Stimulated activated CD4-positive, alpha-beta T cell treated with anti-CD3 and anti-CD28 coated beads, Interleukin-2, amount 100 ng/mL, for 24 hours (primary cell): ENCODE measurements at regions not wholly inside any gene's neighbourhood (a gene's known extent, or its start where the extent isn't known, plus 50 kb on each side); places are given as distances from the start of the nearest gene placed in this dataset.
"Not testable (repeated sequence)": the region's sequence is repeated elsewhere in the genome, so short reads cannot be mapped to it uniquely, and the experiment has no call there.

Source experiments
- DNase-seq, 2 donors: peaks; one replicate each; pipeline ENCODE4 v3.0.0-alpha.2; 2020

DNA sequence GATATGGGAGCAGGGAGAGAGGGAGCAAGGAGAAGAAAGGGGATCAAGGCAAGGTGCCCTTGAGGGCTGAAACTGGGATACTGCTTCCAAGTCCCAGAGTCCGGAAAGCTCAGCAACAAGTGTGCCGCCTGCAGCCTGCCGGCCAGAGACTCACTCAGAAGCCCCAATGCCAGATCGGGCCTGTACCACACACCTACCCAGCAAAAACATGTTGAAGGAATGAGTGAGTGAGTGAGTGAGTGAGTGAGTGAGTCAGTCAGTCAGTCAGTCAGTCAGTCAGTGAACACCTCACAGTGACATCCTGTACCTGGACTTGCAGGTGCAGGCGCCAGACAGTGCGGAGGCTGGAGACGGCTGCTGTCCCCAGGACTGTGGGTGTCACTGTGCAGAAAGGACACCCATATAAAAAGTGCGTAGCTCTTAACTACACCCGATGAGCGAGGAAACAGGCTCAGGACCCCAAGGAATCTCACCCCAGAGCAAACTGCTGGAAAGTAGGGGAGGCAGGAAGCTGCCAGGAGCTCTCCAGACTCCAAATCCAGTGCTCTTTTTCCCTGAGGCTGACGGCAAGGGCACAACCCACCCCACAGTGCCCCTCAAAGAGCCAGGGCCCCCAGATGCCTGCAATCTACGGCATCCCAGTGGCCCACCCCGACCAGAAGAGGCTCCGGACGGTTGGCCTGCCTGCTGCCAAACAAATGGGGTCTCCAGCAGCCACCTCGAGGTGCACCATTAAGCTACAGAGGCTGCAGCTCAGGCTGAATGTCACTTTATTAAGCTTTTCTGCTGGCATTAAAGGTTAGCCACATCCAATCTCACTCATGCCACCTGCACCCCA, 261.7 kb downstream of the NPHP4 start:
- DNase-seq = no peak

GRCh38 chr1:5729636-5730145, 262.5 kb downstream of the NPHP4 start:
- DNase-seq = no peak

DNA sequence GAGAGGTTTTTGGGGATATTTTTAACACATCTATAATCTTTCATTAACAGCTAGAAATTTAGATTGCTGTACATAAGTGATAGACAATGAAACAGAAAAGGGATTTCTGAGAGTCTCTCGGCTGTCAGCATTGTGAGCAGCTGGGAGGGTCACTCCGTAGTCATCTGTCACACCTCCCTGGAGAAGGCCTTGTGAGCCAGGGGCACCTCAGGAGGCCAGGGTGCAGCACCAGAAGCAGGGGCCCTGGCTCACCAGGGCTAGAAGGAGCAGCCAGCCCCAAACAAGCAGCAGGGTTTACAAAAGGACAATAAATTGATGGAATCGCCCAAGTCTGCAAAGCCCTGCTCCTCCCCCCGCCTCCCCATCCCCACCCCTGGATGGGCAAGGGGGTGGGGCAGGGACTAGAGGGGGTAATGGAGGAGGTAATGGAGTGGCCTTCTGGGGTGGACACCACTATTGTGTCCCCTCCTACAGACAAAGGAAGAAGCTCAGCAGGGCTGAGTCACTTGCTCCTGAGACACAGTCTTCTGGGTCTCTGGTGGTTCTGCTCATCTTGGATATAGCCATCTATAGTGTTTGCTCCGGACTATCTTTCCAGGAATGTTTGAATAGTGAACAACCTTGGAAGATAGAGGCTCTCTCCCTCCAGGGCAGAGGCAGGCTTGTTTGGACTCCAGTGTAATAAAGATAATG, 263.4 kb downstream of the NPHP4 start:
- DNase-seq = no peak

- DNase-seq = no peak
Measured at GRCh38 chr1:5727871-5728643, 264.2 kb downstream of the NPHP4 start.

GRCh38 chr1:5727191-5727590, 265.0 kb downstream of the NPHP4 start:
- DNase-seq = no peak

DNA sequence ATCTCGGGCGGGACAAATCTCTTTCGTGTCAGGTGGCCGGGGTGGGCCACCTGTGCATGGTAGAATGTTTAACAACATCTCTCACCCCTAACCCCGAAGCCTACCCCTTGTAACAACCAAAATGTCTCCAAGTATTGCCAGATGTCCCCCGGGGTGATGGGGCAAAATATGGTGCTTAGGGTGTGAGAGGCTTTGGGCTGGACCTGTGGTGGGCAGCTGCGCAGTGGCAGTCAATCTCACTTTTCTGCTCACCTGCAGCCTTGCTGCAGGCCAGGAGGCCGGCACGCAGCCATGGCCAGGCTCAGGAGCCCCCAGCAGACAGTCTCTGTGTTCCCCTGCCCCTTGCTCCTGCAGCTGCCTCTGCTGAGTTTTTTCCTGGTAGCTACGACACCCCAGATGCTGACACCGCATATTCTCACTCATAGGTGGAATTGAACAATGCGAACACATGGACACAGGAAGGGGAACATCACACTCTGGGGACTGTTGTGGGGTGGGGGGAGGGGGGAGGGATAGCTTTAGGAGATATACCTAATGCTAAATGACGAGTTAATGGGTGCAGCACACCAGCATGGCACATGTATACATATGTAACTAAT, 265.5 kb downstream of the NPHP4 start:
- not testable (repeated sequence) for DNase-seq

GRCh38 chr1:5725855-5726585, 266.2 kb downstream of the NPHP4 start:
- DNase-seq = no peak

- DNase-seq = no peak
Measured at GRCh38 chr1:5725406-5725805, 266.8 kb downstream of the NPHP4 start.

DNA sequence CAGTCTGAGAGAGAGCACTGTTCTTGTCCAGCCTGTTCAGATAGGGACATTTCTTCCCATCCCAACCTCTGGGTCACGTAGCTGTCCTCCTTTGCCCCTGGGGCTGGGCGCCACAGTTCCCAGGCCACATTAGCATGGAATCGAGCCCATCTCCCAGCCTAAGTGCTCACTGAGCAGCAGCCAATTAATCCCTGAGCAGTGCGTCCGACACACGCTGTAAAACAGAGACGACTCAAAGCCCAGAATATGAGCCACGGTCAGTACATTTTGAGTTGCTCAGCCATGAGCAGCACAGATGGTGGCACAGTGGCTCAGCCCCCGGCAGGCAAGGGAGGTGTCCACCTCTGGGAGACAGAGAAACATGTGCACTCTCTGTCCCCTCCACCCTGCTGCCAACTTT, 267.4 kb downstream of the NPHP4 start:
- no peak for DNase-seq

GRCh38 chr1:5722635-5723164, 269.5 kb downstream of the NPHP4 start:
- no peak for DNase-seq

DNA sequence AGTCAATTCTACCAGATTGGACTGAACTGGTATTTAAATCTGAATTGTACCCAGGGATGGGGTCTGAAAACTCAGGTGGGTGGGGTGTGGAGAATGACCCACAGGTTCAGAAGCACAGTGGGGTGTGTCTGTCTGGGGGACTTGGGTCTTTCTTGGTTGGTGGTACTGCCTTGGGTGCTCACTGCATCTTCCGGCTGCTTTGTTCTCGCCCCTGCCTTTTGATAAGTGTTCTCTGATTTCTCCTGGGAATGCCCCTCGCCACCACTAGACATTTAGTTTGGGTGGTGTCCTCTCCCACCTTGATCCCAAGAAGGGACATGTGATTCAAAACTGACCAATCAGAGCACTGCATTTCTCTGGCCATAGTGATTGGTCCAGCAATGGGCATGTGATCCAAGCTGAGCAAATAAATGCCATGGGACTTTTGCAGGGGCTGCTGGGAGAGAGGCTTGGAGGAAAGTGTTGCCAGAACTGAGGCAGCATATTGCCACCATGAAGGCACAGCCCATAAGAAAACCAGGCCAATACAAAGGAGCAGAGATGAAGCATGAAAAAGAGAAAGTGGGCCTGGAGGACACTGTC, 270.5 kb downstream of the NPHP4 start:
- DNase-seq = no peak

DNA sequence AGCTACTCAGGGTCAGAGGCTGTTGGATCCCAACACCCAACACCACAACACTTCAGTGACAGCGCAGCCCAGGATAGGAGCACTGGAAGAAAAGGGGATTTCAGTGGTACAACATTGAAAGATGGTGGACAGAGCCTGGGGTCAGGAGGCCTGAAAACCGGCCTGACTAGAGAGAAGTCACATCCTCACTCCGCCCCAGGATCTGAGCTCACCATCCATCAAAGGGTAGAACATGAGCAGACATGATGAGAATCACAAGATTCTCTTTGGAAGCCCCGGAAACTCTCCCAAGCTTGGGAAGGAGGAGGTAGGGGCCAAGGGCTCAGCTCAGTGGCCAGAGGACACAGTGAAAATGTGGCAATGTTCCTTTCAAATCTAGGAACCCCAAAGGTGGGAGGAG, 271.3 kb downstream of the NPHP4 start:
- DNase-seq = no peak

DNA sequence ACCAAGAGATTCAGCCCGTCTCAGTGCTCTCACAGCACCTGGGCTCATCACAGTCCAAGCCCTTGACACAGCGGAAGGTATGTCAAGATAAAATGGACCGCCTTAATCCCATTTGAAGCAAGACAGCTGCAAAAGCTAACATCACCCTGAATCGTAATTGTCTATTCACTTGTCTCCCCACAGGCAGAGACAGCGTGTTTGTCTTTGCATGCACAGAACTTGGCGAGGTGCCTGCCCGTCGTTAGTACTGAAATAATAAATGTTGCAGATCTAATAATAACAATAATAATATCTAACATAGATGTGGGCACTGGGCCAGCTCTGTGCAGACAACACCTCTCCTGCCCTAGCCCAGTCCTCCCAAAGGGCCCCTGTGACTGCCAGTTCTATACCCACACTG, 271.7 kb downstream of the NPHP4 start:
- DNase-seq = no peak

DNA sequence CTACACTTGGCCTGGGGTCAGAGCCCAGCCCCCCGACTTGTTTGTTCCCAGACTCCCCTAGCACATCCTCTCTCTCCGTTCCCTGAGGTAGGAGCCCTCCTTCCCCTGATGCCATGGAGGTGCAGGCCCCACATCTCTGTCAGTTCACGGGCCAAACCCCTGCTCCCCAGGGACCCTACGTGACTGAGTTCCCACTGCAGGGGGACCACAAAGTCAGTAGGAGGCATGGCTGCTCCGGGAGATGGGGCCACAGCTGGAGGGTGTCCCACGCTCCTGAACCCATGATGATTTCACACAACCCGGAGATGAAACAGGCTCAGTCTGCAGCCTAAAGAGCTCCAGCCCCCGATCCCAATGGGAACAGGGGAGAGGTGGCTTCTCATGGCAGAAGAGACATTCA, 272.2 kb downstream of the NPHP4 start:
- DNase-seq = no peak

DNA sequence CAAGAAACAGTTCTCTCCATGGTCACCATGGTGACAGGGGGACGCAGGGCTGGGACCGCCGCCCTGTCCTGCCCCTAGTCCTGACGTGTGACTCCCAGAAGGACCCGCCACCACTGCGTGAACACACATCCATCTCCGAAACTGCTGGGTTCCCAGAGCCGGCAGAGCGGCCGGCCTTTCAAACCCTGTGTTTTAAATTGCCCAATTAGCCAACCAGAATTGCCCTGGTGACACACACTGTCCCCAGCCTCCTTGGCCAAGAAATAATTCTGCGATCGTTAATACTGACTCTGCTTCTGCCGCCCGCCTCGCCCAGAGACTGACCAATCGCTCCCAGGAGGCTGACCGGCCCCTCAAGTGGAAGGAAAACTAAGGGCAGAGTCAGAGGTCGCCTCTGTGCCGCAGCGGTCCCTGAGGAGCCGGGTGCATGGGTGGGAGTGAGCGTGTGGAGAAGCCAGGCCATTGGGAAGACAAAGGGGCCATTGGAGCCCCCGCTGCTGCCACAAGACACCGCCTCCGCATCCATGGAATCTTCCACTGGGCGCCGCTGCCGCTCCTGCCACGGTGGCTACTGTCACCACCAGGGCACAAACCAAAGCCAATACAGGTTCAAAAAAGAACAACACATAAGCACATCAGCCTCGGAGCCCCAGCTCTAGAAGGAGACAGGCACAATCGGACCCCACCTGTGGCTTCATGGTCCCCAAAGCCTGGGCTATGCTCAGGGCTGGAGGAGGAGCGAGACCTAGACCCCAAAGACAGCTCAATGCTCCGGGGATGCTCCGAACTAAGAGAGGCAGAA, 273.2 kb downstream of the NPHP4 start:
- no peak for DNase-seq

- DNase-seq = no peak
Measured at GRCh38 chr1:5717031-5717682, 275.1 kb downstream of the NPHP4 start.

GRCh38 chr1:5716126-5716525, 276.1 kb downstream of the NPHP4 start:
- DNase-seq = no peak

GRCh38 chr1:5713101-5714010, 278.9 kb downstream of the NPHP4 start:
- DNase-seq = no peak
